ENCODE measurements at regions not wholly inside any gene's neighbourhood (a gene's known extent, or its start where the extent isn't known, plus 50 kb on each side); places are given as distances from the start of the nearest gene placed in this dataset.

DNA sequence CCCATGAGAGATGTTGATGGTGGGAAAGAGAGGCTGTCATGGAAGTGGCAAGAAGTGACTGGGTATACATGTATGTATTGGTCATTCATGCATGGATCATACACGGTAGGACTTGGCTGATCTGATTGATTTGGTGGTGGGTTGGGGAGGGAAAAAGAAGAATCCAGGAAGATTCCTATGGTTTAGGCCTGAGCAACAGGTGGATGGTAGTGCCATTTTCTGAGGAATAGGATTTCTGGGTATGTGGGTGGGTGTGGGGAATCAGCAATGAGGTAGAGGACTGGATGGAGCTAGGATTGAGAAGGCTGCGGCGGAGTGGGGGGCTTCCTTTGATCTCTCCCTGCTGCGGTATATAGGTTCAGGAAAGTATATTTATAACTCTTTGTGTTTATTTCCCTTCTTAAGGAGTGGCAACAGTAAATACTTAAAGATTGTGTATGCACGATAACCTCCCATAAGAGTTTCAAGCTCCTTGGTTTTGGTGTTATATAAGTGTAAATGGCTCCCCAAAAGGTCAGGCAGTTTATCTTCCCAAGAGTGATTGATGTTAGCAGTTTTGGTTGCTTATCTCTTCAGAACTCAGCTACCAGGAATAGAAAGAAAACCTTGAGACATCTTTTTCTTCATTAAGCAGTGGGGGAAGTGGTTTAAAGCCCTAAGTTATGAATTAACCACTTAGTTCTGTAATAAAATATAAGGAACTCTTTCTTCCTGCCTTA lies 100.1 kb downstream of the LSMEM1 start:
- H3K9me3 ChIP-seq (ENCODE audit: low read length): no peaks in the 10 kb centered on the region
- no peak overlapping the region for H2AFZ ChIP-seq (ENCODE audit: low read length)
- no TSS peak for BruUV-seq (replicated peaks)
- no peak for DNase-seq
- no peaks in the 10 kb centered on the region for H4K20me1 ChIP-seq (ENCODE audit: low read length)
- no peaks in the 10 kb centered on the region for H3K36me3 ChIP-seq (ENCODE audit: low read depth, low read length)
- ChIA-PET CTCF (no interaction called here), POLR2A (ENCODE audit: unreplicated experiment) (no interaction called here)
- no peaks in the 10 kb centered on the region for H3K4me1 ChIP-seq (ENCODE audit: insufficient read depth, low read length)
- H3K27me3 ChIP-seq (ENCODE audit: low read length): peaks cover 43% of the 10 kb centered on the region
- H3K9ac ChIP-seq (ENCODE audit: low read length): no peak overlapping the region
- TF ChIP-seq EZH2 (IDR thresholded peaks at IDR 0.05; ENCODE audit: low read length, unreplicated experiment): no peak
- H3F3A ChIP-seq (ENCODE audit: low read length, unreplicated experiment): no peaks in the 10 kb centered on the region
- no peak overlapping the region for H3K4me2 ChIP-seq (ENCODE audit: low read length)
- H3K4me3 ChIP-seq (ENCODE audit: low read length): no peak overlapping the region
- no peaks in the 10 kb centered on the region for H3K9me2 ChIP-seq (replicated peaks; ENCODE audit: low read length)
- no peak for ATAC-seq
- intact Hi-C loops (cut with micrococcal nuclease): no loop called here
- H3K79me2 ChIP-seq (ENCODE audit: low read length): no peaks in the 10 kb centered on the region
- no peak overlapping the region for H3K27ac ChIP-seq (ENCODE audit: low read length)

DNA sequence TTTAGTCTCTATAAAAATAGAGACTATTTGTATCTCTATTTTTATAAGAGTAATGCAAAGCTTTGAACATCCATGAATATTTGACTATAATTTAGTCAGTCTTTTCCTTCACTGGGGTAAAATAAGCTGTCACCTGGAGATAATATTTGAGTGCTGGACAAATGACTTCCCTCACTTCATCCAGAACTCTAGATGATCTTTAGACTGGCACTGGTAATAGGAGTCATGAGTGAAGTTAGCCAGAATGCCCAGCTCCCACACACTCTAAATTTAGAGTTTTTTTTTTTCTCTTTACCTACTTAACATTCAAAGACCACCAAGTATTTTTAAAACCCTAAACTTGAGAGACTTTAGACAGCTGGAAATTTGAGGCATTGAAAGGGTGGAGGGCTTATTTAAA lies 100.7 kb downstream of the LSMEM1 start:
- Histone ChIP-seq H3K4me3 (ENCODE audit: low read length) (no peak overlapping the region), H3K36me3 (ENCODE audit: low read depth, low read length) (no peaks in the 10 kb centered on the region), H3K4me2 (ENCODE audit: low read length) (no peak overlapping the region), H3K9me3 (ENCODE audit: low read length) (no peaks in the 10 kb centered on the region), H2AFZ (ENCODE audit: low read length) (no peak overlapping the region), H3K27me3 (ENCODE audit: low read length) (peaks cover 47% of the 10 kb centered on the region), H3K9me2 (replicated peaks; ENCODE audit: low read length) (no peaks in the 10 kb centered on the region), H3F3A (ENCODE audit: low read length, unreplicated experiment) (no peaks in the 10 kb centered on the region), H3K4me1 (ENCODE audit: insufficient read depth, low read length) (no peaks in the 10 kb centered on the region), H4K20me1 (ENCODE audit: low read length) (no peaks in the 10 kb centered on the region), H3K27ac (ENCODE audit: low read length) (no peak overlapping the region), H3K79me2 (ENCODE audit: low read length) (no peaks in the 10 kb centered on the region), H3K9ac (ENCODE audit: low read length) (no peak overlapping the region)
- ChIA-PET POLR2A (ENCODE audit: unreplicated experiment) (no interaction called here), CTCF (no interaction called here)
- TF ChIP-seq, protein P1, sequence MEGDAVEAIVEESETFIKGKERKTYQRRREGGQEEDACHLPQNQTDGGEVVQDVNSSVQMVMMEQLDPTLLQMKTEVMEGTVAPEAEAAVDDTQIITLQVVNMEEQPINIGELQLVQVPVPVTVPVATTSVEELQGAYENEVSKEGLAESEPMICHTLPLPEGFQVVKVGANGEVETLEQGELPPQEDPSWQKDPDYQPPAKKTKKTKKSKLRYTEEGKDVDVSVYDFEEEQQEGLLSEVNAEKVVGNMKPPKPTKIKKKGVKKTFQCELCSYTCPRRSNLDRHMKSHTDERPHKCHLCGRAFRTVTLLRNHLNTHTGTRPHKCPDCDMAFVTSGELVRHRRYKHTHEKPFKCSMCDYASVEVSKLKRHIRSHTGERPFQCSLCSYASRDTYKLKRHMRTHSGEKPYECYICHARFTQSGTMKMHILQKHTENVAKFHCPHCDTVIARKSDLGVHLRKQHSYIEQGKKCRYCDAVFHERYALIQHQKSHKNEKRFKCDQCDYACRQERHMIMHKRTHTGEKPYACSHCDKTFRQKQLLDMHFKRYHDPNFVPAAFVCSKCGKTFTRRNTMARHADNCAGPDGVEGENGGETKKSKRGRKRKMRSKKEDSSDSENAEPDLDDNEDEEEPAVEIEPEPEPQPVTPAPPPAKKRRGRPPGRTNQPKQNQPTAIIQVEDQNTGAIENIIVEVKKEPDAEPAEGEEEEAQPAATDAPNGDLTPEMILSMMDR (conservative IDR thresholded peaks at IDR 0.05; ENCODE audit: low read depth, low read length): no peak
- TF ChIP-seq EZH2 (IDR thresholded peaks at IDR 0.05; ENCODE audit: low read length, unreplicated experiment) (no peak), EZH2phosphoT487 (IDR thresholded peaks at IDR 0.05; ENCODE audit: borderline replicate concordance, low read length) (no peak)
- intact Hi-C loops (cut with micrococcal nuclease): no loop called here
- no TSS peak for BruUV-seq (replicated peaks)
- no peak for DNase-seq
- no peak for ATAC-seq

DNA sequence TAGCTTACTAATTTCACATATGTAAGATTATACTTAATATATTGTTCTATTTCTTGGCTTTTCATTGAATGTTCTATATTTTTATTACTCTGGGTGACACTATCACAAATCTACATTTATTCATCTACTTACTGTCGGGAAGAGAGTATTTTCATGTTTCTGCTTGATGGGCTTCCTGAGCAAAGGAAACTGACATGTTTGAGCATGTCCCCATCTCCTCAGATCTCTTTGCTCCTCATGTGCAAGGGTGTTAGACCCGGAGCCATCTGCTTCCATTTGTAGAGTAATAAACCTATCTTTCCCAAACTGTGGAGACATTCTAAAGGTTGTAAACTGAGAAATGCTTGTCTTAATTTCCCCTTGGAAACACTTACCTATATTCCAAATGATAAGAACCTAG lies 103.5 kb downstream of the LSMEM1 start:
- no peak overlapping the region for H3K4me2 ChIP-seq (ENCODE audit: low read length)
- no peaks in the 10 kb centered on the region for H3K4me1 ChIP-seq (ENCODE audit: insufficient read depth, low read length)
- DNase-seq (no peak), ATAC-seq (no peak)
- no peak overlapping the region for H3K27ac ChIP-seq (ENCODE audit: low read length)
- CTCF ChIA-PET: no interaction called here
- no peaks in the 10 kb centered on the region for H3K79me2 ChIP-seq (ENCODE audit: low read length)
- no peaks in the 10 kb centered on the region for H4K20me1 ChIP-seq (ENCODE audit: low read length)
- no peaks in the 10 kb centered on the region for H3F3A ChIP-seq (ENCODE audit: low read length, unreplicated experiment)
- peaks cover 57% of the 10 kb centered on the region for H3K27me3 ChIP-seq (ENCODE audit: low read length)
- H3K9ac ChIP-seq (ENCODE audit: low read length): no peak overlapping the region
- POLR2A ChIA-PET (ENCODE audit: unreplicated experiment): no interaction called here
- no peak overlapping the region for H2AFZ ChIP-seq (ENCODE audit: low read length)
- H3K36me3 ChIP-seq (ENCODE audit: low read depth, low read length): no peaks in the 10 kb centered on the region
- BruUV-seq (replicated peaks): no TSS peak
- H3K9me3 ChIP-seq (ENCODE audit: low read length): no peaks in the 10 kb centered on the region
- H3K4me3 ChIP-seq (ENCODE audit: low read length): no peak overlapping the region
- H3K9me2 ChIP-seq (replicated peaks; ENCODE audit: low read length): no peaks in the 10 kb centered on the region
- intact Hi-C loops (cut with micrococcal nuclease): no loop called here
- TF ChIP-seq, protein P1 (conservative IDR thresholded peaks at IDR 0.05; ENCODE audit: low read depth, low read length): no peak
- TF ChIP-seq EZH2 (IDR thresholded peaks at IDR 0.05; ENCODE audit: low read length, unreplicated experiment) (no peak), EZH2phosphoT487 (IDR thresholded peaks at IDR 0.05; ENCODE audit: borderline replicate concordance, low read length) (no peak)

All from PC-3 (cell line).